Ovary (tissue), 3 donors: ENCODE measurements at regions not wholly inside any gene's neighbourhood (a gene's known extent, or its start where the extent isn't known, plus 50 kb on each side); places are given as distances from the start of the nearest gene placed in this dataset.

ENCODE experiments used
- CTCF ChIP-seq, 3 donors: fragments of 450-650 bp in 2 of 3; fragments of 200-600 bp in 1 of 3; IDR thresholded peaks; one replicate each; pipeline versions ENCODE4 v1.5.1 to v1.8.0; 2016 to 2022; ENCODE audit warnings: antibody characterized with exemption in 3 of 3, mild to moderate bottlenecking in 1 of 3
- POLR2A ChIP-seq: fragments of 450-650 bp; IDR thresholded peaks from one replicate; pipeline ENCODE4 v1.6.1; 2017; ENCODE audit warnings: antibody characterized with exemption, mild to moderate bottlenecking, moderate library complexity
- donor health status: DM: no; HTN: no; CAD: no.

GRCh38 chr3:180420804-180421203 lies 181.2 kb upstream of the TTC14 start:
- TF ChIP-seq CTCF (IDR thresholded peaks at IDR 0.05): no peak
- no peak for TF ChIP-seq POLR2A
